ENCODE measurements at regions not wholly inside any gene's neighbourhood (a gene's known extent, or its start where the extent isn't known, plus 50 kb on each side); places are given as distances from the start of the nearest gene placed in this dataset.

DNA sequence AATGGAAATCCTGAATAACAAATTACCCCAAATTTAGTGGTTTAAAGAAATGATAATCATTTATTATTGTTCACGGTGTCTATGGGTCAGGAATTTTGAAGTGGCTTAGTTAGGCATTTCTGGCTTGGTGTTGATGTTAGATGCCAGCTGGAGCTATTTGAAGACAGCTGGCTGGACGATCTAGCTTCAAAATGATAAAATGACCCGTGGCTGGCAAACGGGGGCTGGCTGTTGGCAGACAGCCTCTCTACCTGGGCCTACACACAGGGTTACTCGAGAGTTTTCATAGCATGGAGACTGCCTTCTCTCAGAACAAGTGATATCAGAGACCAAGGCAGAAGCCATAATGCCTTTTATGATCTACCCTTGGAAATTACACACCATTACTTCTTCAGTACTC lies 285.2 kb downstream of the METTL15 start:
- no peak for FAIRE-seq
- no peak for DNase-seq (ENCODE audit: insufficient read length, low spot score)
- TF ChIP-seq, protein P1, sequence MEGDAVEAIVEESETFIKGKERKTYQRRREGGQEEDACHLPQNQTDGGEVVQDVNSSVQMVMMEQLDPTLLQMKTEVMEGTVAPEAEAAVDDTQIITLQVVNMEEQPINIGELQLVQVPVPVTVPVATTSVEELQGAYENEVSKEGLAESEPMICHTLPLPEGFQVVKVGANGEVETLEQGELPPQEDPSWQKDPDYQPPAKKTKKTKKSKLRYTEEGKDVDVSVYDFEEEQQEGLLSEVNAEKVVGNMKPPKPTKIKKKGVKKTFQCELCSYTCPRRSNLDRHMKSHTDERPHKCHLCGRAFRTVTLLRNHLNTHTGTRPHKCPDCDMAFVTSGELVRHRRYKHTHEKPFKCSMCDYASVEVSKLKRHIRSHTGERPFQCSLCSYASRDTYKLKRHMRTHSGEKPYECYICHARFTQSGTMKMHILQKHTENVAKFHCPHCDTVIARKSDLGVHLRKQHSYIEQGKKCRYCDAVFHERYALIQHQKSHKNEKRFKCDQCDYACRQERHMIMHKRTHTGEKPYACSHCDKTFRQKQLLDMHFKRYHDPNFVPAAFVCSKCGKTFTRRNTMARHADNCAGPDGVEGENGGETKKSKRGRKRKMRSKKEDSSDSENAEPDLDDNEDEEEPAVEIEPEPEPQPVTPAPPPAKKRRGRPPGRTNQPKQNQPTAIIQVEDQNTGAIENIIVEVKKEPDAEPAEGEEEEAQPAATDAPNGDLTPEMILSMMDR (IDR thresholded peaks at IDR 0.05; ENCODE audit: insufficient read depth, missing control alignments): no peak

DNA sequence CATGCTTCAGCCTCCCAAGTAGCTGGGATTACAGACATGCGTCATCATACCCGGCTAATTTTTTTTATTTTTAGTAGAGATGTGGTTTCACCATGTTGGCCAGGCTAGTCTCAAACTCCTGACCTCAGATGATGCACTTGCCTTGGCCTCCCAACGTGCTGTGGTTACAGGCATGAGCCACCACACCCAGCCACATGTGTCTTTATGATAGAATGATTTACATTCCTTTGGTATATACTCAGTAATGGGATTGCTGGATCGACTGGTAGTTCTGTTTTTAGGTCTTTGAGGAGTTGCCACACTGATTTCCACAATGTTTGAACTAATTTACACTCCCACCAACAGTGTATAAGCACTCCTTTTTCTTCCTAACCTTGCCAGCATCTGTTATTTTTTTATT lies 276.2 kb downstream of the METTL15 start:
- TF ChIP-seq, protein P1 (IDR thresholded peaks at IDR 0.05; ENCODE audit: insufficient read depth, missing control alignments): no peak
- no peak for DNase-seq (ENCODE audit: insufficient read length, low spot score)
- no peak for FAIRE-seq

DNA sequence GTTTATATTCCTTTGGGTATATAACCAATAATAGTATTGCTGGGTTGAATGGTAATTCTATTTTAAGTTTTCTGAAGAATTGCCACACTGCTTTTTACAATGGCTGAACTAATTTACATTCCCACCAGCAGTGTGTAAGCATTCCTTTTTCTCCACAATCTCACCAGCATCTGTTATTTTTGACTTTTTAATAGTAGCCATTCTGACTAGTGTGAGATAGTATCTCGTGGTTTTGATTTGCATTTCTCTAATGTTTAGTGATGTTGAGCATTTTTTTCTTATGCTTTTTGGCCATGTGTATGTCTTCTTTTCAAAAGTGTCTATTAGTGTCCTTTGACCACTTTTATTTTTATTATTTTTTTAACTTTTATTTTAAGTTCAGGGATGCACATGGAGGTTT lies 275.3 kb downstream of the METTL15 start:
- FAIRE-seq (no peak), DNase-seq (ENCODE audit: insufficient read length, low spot score) (no peak)
- TF ChIP-seq, protein P1 (IDR thresholded peaks at IDR 0.05; ENCODE audit: insufficient read depth, missing control alignments): no peak

Data from D721Med (cell line).